Neural cell (in vitro differentiated cells): ENCODE measurements at regions not wholly inside any gene's neighbourhood (a gene's known extent, or its start where the extent isn't known, plus 50 kb on each side); places are given as distances from the start of the nearest gene placed in this dataset.

ENCODE experiments used
- EZH2 ChIP-seq: fragments of 200-600, 300-800 bp; shearing (Covaris generic), sonication (generic); IDR thresholded peaks from 2 replicates; pipeline ENCODE4 v1.6.1; 2014; ENCODE audit warnings: antibody characterized with exemption, low read length, borderline replicate concordance, mild to moderate bottlenecking; ENCODE audit not compliant: insufficient read depth, poor library complexity, severe bottlenecking
- TF ChIP-seq, protein P1 (sequence below): fragments of 450-650 bp; IDR thresholded peaks from 2 replicates; pipeline ENCODE4 v1.5.1; 2014; ENCODE audit warnings: antibody characterized with exemption, mild to moderate bottlenecking, moderate library complexity; ENCODE audit not compliant: poor library complexity, severe bottlenecking
- TF ChIP-seq, protein P2 (sequence below): IDR thresholded peaks from 2 replicates; pipeline ENCODE4 v1.6.1; 2012; ENCODE audit warnings: borderline replicate concordance

DNA sequence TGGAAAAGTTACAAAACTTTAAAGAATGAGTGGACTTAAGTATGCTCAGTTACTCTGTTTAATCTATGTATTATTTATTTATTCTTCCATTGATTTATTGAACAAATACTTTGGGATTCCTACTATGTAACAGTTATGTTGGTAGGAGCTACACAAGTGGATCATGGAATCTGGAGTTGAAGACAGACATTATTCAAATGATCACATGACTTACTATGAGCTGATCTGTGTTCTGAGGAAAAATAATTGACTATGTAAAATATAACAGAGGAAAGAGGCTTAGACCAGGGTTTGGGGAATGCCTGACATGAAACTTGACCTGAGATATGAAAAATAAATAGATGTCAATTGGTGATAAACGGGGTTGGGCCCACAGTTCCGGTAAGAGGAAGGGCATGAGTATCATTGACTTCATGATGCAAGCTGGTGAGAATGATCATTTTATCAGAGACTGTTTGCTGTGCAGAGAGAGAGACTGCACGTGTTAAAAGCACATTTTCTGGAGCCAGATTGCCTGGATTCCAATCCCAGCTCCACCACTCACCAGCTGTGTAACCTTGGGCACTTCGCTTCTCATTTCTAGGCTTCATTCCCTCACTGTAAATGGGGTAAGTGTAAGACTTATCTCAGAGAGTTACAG lies 179.0 kb downstream of the SPCS3 start:
- TF ChIP-seq, protein P1, sequence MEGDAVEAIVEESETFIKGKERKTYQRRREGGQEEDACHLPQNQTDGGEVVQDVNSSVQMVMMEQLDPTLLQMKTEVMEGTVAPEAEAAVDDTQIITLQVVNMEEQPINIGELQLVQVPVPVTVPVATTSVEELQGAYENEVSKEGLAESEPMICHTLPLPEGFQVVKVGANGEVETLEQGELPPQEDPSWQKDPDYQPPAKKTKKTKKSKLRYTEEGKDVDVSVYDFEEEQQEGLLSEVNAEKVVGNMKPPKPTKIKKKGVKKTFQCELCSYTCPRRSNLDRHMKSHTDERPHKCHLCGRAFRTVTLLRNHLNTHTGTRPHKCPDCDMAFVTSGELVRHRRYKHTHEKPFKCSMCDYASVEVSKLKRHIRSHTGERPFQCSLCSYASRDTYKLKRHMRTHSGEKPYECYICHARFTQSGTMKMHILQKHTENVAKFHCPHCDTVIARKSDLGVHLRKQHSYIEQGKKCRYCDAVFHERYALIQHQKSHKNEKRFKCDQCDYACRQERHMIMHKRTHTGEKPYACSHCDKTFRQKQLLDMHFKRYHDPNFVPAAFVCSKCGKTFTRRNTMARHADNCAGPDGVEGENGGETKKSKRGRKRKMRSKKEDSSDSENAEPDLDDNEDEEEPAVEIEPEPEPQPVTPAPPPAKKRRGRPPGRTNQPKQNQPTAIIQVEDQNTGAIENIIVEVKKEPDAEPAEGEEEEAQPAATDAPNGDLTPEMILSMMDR = no peak
- TF ChIP-seq EZH2 = no peak
- TF ChIP-seq, protein P2, sequence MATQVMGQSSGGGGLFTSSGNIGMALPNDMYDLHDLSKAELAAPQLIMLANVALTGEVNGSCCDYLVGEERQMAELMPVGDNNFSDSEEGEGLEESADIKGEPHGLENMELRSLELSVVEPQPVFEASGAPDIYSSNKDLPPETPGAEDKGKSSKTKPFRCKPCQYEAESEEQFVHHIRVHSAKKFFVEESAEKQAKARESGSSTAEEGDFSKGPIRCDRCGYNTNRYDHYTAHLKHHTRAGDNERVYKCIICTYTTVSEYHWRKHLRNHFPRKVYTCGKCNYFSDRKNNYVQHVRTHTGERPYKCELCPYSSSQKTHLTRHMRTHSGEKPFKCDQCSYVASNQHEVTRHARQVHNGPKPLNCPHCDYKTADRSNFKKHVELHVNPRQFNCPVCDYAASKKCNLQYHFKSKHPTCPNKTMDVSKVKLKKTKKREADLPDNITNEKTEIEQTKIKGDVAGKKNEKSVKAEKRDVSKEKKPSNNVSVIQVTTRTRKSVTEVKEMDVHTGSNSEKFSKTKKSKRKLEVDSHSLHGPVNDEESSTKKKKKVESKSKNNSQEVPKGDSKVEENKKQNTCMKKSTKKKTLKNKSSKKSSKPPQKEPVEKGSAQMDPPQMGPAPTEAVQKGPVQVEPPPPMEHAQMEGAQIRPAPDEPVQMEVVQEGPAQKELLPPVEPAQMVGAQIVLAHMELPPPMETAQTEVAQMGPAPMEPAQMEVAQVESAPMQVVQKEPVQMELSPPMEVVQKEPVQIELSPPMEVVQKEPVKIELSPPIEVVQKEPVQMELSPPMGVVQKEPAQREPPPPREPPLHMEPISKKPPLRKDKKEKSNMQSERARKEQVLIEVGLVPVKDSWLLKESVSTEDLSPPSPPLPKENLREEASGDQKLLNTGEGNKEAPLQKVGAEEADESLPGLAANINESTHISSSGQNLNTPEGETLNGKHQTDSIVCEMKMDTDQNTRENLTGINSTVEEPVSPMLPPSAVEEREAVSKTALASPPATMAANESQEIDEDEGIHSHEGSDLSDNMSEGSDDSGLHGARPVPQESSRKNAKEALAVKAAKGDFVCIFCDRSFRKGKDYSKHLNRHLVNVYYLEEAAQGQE = no peak
